Neural progenitor cell (in vitro differentiated cells): ENCODE measurements at regions not wholly inside any gene's neighbourhood (a gene's known extent, or its start where the extent isn't known, plus 50 kb on each side); places are given as distances from the start of the nearest gene placed in this dataset.

Experiments used
- DNase-seq: peaks from one replicate; pipeline ENCODE4 v3.0.0-alpha.2; 2016; ENCODE audit warnings: low spot score
- H2AFZ ChIP-seq: fragments of 200-600 bp; sonication (generic); replicated peaks from 2 replicates; pipeline ENCODE4 v1.6.1; 2016; ENCODE audit warnings: antibody characterized with exemption
- H3F3A ChIP-seq: fragments of 200-600 bp; sonication (generic); 2 replicates; pipeline ENCODE4 v1.6.1; 2016; ENCODE audit warnings: antibody characterized with exemption, low read depth
- H3K27ac ChIP-seq: fragments of 200-600 bp; sonication (generic); 2 replicates; pipeline ENCODE4 v1.5.1; 2016; ENCODE audit warnings: mild to moderate bottlenecking
- H3K27me3 ChIP-seq: fragments of 200-600 bp; sonication (generic); 2 replicates; pipeline ENCODE4 v1.6.1; 2016; ENCODE audit warnings: mild to moderate bottlenecking, moderate library complexity
- H3K36me3 ChIP-seq: fragments of 200-600 bp; sonication (generic); 2 replicates; pipeline ENCODE4 v1.5.1; 2016
- H3K4me1 ChIP-seq: fragments of 200-600 bp; sonication (generic); 2 replicates; pipeline ENCODE4 v1.6.1; 2016; ENCODE audit warnings: mixed run types
- H3K4me2 ChIP-seq: fragments of 200-600 bp; sonication (generic); 2 replicates; pipeline ENCODE4 v1.6.1; 2016
- H3K4me3 ChIP-seq: fragments of 200-600 bp; sonication (generic); 2 replicates; pipeline ENCODE4 v1.5.1; 2016
- H3K79me2 ChIP-seq: fragments of 200-600 bp; sonication (generic); 2 replicates; pipeline ENCODE4 v1.6.1; 2016; ENCODE audit warnings: low read depth
- H3K9ac ChIP-seq: fragments of 200-600 bp; sonication (generic); 2 replicates; pipeline ENCODE4 v1.6.1; 2016
- H3K9me3 ChIP-seq: fragments of 200-600 bp; sonication (generic); 2 replicates; pipeline ENCODE4 v1.5.1; 2016; ENCODE audit warnings: low read depth
- H4K20me1 ChIP-seq: fragments of 200-600 bp; sonication (generic); 2 replicates; pipeline ENCODE4 v1.6.1; 2016; ENCODE audit warnings: low read depth
- H3K27ac Mint-ChIP-seq: 3 replicates; pipeline ENCODE4 v1.8.0; 2021; ENCODE audit warnings: mixed read lengths
- H3K27me3 Mint-ChIP-seq: 2 replicates; pipeline ENCODE4 v1.8.0; 2022; ENCODE audit warnings: low read depth, mild to moderate bottlenecking, inconsistent platforms, moderate library complexity, mixed read lengths; ENCODE audit not compliant: insufficient read depth
- H3K36me3 Mint-ChIP-seq: 3 replicates; pipeline ENCODE4 v1.8.0; 2021; ENCODE audit warnings: mixed read lengths
- H3K4me1 Mint-ChIP-seq: 3 replicates; pipeline ENCODE4 v1.8.0; 2021; ENCODE audit warnings: mixed read lengths
- H3K4me3 Mint-ChIP-seq: 3 replicates; pipeline ENCODE4 v1.8.0; 2021; ENCODE audit warnings: mild to moderate bottlenecking, moderate library complexity, mixed read lengths
- H3K9me3 Mint-ChIP-seq: 3 replicates; pipeline ENCODE4 v1.8.0; 2020; ENCODE audit warnings: mixed read lengths
- CTCF ChIP-seq: fragments of 200-600 bp; sonication (generic); IDR thresholded peaks from 2 replicates; pipeline ENCODE4 v1.5.1; 2017; ENCODE audit warnings: antibody characterized with exemption, mild to moderate bottlenecking
- EZH2 ChIP-seq: fragments of 200-600 bp; sonication (generic); IDR thresholded peaks from 2 replicates; pipeline ENCODE4 v1.6.1; 2017; ENCODE audit warnings: antibody characterized with exemption, mild to moderate bottlenecking, moderate library complexity
- EZH2phosphoT487 ChIP-seq: fragments of 200-600 bp; sonication (generic); IDR thresholded peaks from 2 replicates; pipeline ENCODE4 v1.6.1; 2017; ENCODE audit warnings: antibody characterized with exemption

GRCh38 chr4:45099471-45099870, 373.1 kb upstream of the GNPDA2 start:
- H3K27me3 Mint-ChIP-seq, result no peaks in the 10 kb centered on the region
- no peak for TF ChIP-seq EZH2
- no peak for TF ChIP-seq EZH2phosphoT487
- no peak for TF ChIP-seq CTCF
- Histone ChIP-seq H3K9ac (no peak overlapping the region), H3K4me2 (no peak overlapping the region), H2AFZ (no peak overlapping the region), H3K4me1 (no peaks in the 10 kb centered on the region), H4K20me1 (no peaks in the 10 kb centered on the region), H3K9me3 (no peaks in the 10 kb centered on the region), H3K27me3 (no peaks in the 10 kb centered on the region), H3K79me2 (no peaks in the 10 kb centered on the region), H3F3A (no peaks in the 10 kb centered on the region), H3K4me3 (no peak overlapping the region), H3K36me3 (no peaks in the 10 kb centered on the region), H3K27ac (no peak overlapping the region)
- H3K4me3 Mint-ChIP-seq, result no peak overlapping the region
- H3K9me3 Mint-ChIP-seq, result peaks cover 2% of the 10 kb centered on the region
- no peak for DNase-seq
- no peak overlapping the region for H3K27ac Mint-ChIP-seq
- peaks cover 8% of the 10 kb centered on the region for H3K4me1 Mint-ChIP-seq
- no peaks in the 10 kb centered on the region for H3K36me3 Mint-ChIP-seq

- Mint-ChIP-seq H3K9me3 (peaks cover 25% of the 10 kb centered on the region), H3K27ac (no peak overlapping the region), H3K4me3 (no peak overlapping the region), H3K4me1 (no peaks in the 10 kb centered on the region), H3K36me3 (no peaks in the 10 kb centered on the region), H3K27me3 (no peaks in the 10 kb centered on the region)
- H3K4me3 ChIP-seq, result no peak overlapping the region
- no peak for DNase-seq
- H3K9me3 ChIP-seq, result no peaks in the 10 kb centered on the region
- no peak overlapping the region for H3K4me2 ChIP-seq
- H3K36me3 ChIP-seq, result peaks cover 4% of the 10 kb centered on the region
- H3K79me2 ChIP-seq, result no peaks in the 10 kb centered on the region
- H2AFZ ChIP-seq, result no peak overlapping the region
- TF ChIP-seq EZH2phosphoT487 (no peak), CTCF (no peak), EZH2 (no peak)
- no peaks in the 10 kb centered on the region for H3F3A ChIP-seq
- H3K27ac ChIP-seq, result no peak overlapping the region
- H3K9ac ChIP-seq, result no peak overlapping the region
- H3K4me1 ChIP-seq, result no peaks in the 10 kb centered on the region
- H3K27me3 ChIP-seq, result no peaks in the 10 kb centered on the region
- H4K20me1 ChIP-seq, result no peaks in the 10 kb centered on the region
These were observed 368.3 kb upstream of the GNPDA2 start for GRCh38 chr4:45094684-45095083.

GRCh38 chr4:45082101-45082500, 355.7 kb upstream of the GNPDA2 start:
- Histone ChIP-seq H3K36me3 (no peaks in the 10 kb centered on the region), H3K79me2 (no peaks in the 10 kb centered on the region), H3F3A (no peaks in the 10 kb centered on the region), H3K27me3 (no peaks in the 10 kb centered on the region), H3K4me1 (no peaks in the 10 kb centered on the region), H3K9me3 (no peaks in the 10 kb centered on the region), H3K9ac (no peak overlapping the region), H3K4me2 (no peak overlapping the region), H4K20me1 (no peaks in the 10 kb centered on the region), H3K4me3 (no peak overlapping the region), H3K27ac (no peak overlapping the region), H2AFZ (no peak overlapping the region)
- peaks cover 6% of the 10 kb centered on the region for H3K9me3 Mint-ChIP-seq
- H3K27ac Mint-ChIP-seq, result no peak overlapping the region
- peaks cover 6% of the 10 kb centered on the region for H3K4me1 Mint-ChIP-seq
- TF ChIP-seq CTCF (no peak), EZH2 (no peak), EZH2phosphoT487 (no peak)
- peaks cover 3% of the 10 kb centered on the region for H3K27me3 Mint-ChIP-seq
- DNase-seq, result no peak
- H3K36me3 Mint-ChIP-seq, result no peaks in the 10 kb centered on the region
- H3K4me3 Mint-ChIP-seq, result no peak overlapping the region

DNA sequence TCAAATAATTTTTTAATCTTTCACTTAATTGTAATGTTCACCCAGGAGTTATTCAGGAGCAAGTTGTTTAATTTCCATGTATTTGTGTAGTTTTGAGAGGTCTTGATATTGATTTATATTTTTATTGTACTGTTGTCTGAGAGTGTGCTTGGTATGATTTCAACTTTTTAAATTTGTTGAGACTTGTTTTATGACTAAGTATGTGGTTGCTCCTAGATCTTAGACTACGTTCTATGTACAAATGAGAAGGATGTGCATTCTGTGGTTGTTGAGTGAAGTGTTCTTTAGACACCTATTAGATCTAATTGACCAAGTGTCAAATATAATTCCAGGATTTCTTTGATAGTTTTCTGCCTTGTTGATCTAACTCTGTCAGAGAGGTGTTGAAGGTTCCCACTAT, 353.3 kb upstream of the GNPDA2 start:
- no peaks in the 10 kb centered on the region for H3K27me3 ChIP-seq
- no peaks in the 10 kb centered on the region for H3K4me1 ChIP-seq
- H2AFZ ChIP-seq, result no peak overlapping the region
- H3K36me3 ChIP-seq, result no peaks in the 10 kb centered on the region
- no peaks in the 10 kb centered on the region for H3K9me3 ChIP-seq
- Mint-ChIP-seq H3K36me3 (no peaks in the 10 kb centered on the region), H3K4me3 (no peak overlapping the region), H3K4me1 (peaks cover 6% of the 10 kb centered on the region), H3K9me3 (peaks cover 6% of the 10 kb centered on the region), H3K27me3 (peaks cover 3% of the 10 kb centered on the region), H3K27ac (no peak overlapping the region)
- H3K9ac ChIP-seq, result no peak overlapping the region
- H3K79me2 ChIP-seq, result no peaks in the 10 kb centered on the region
- H3K4me3 ChIP-seq, result no peak overlapping the region
- no peaks in the 10 kb centered on the region for H4K20me1 ChIP-seq
- no peak for DNase-seq
- H3K4me2 ChIP-seq, result no peak overlapping the region
- H3F3A ChIP-seq, result no peaks in the 10 kb centered on the region
- TF ChIP-seq EZH2 (no peak), CTCF (no peak), EZH2phosphoT487 (no peak)
- no peak overlapping the region for H3K27ac ChIP-seq
